A549 (cell line): ENCODE measurements at regions not wholly inside any gene's neighbourhood (a gene's known extent, or its start where the extent isn't known, plus 50 kb on each side); places are given as distances from the start of the nearest gene placed in this dataset.

Experiments
- ATAC-seq, 2 experiments: fragments of 200-7000 bp in 1 of 2; fragments of >200 bp in 1 of 2; cut with Nextera tagmentation in 1 of 2; cut with Tn5 transposase in 1 of 2; 3 replicates each; pipeline versions ENCODE4 v1.8.0 to v1.9.1; 2018 to 2020; ENCODE audit warnings: mild to moderate bottlenecking in 1 of 2, moderate library complexity in 1 of 2
- CTCF ChIA-PET: fragments of 300-600 bp; sonication (Branson Sonifier 250); formaldehyde crosslinking; extraction: SDS; loops from one replicate; lab custom pipeline; 2021; ENCODE audit warnings: antibody characterized with exemption, inconsistent platforms; lab: Yijun Ruan, JAX
- POLR2A ChIA-PET: fragments of 350-600 bp; formaldehyde crosslinking; extraction: SDS; loops from one replicate; lab custom pipeline; 2021; ENCODE audit warnings: antibody characterized with exemption, inconsistent platforms; lab: Yijun Ruan, JAX
- DNase-seq, 2 experiments: peaks; one replicate each; pipeline versions ENCODE4 v3.0.0 to v3.0.0-alpha.2; 2011 to 2016; ENCODE audit warnings: low read depth in 1 of 2, low spot score in 1 of 2
- FAIRE-seq: peaks from 2 replicates; lab custom pipeline; 2011; peaks lifted over from hg19 to GRCh38; lab: Jason Lieb, UNC
- H3K27ac ChIP-seq, 2 experiments: fragments of >200 bp; sonication (Bioruptor Twin); formaldehyde crosslinking; 3 replicates each; pipeline ENCODE4 v1.5.1; 2016 to 2017
- H3K4me1 ChIP-seq: fragments of >200 bp; sonication (Bioruptor Twin); formaldehyde crosslinking; 3 replicates; pipeline ENCODE4 v1.6.1; 2016
- H3K4me2 ChIP-seq: fragments of >200 bp; sonication (Bioruptor Twin); formaldehyde crosslinking; 3 replicates; pipeline ENCODE4 v1.6.1; 2016
- H3K4me3 ChIP-seq: fragments of >200 bp; sonication (Bioruptor Twin); formaldehyde crosslinking; 3 replicates; pipeline ENCODE4 v1.5.1; 2016
- H3K9me3 ChIP-seq: fragments of >200 bp; sonication (Bioruptor Twin); formaldehyde crosslinking; 3 replicates; pipeline ENCODE4 v1.6.1; 2016
- BCL3 ChIP-seq: fragments of >200 bp; sonication (Bioruptor Twin); formaldehyde crosslinking; IDR thresholded peaks from 3 replicates; pipeline ENCODE4 v1.6.1; 2016
- CEBPB ChIP-seq, 2 experiments: fragments of >200 bp in 1 of 2; sonication (Bioruptor Twin) in 1 of 2; formaldehyde crosslinking in 1 of 2; IDR thresholded peaks; 2 replicates each; pipeline ENCODE4 v1.6.1; 2012 to 2016
- CHD4 ChIP-seq: fragments of 200-600 bp; sonication (generic); IDR thresholded peaks from 2 replicates; pipeline ENCODE4 v1.6.1; 2016; ENCODE audit warnings: antibody characterized with exemption, mild to moderate bottlenecking, borderline replicate concordance
- E2F6 ChIP-seq: IDR thresholded peaks from 2 replicates; pipeline ENCODE4 v1.6.1; 2012; ENCODE audit warnings: low read depth, borderline replicate concordance
- EHMT2 ChIP-seq: fragments of 200-600 bp; sonication (generic); IDR thresholded peaks from 2 replicates; pipeline ENCODE4 v1.6.1; 2016; ENCODE audit warnings: antibody characterized with exemption, low read depth, mild to moderate bottlenecking, moderate library complexity
- ELK1 ChIP-seq: fragments of 150-350 bp; IDR thresholded peaks from 2 replicates; pipeline ENCODE4 v1.6.1; 2014; ENCODE audit warnings: low read depth, mild to moderate bottlenecking, low read length
- FOSB ChIP-seq: fragments of 250-450 bp; sonication (Bioruptor Pico); IDR thresholded peaks from 2 replicates; pipeline ENCODE4 v1.5.0; 2020; ENCODE audit warnings: mild to moderate bottlenecking, moderate library complexity
- FOXS1 ChIP-seq: fragments of 250-450 bp; sonication (Bioruptor Pico); IDR thresholded peaks from 2 replicates; pipeline ENCODE4 v1.5.0; 2020; ENCODE audit warnings: mild to moderate bottlenecking, moderate library complexity
- GATA3 ChIP-seq: IDR thresholded peaks from 2 replicates; pipeline ENCODE4 v1.6.1; 2012; ENCODE audit warnings: borderline replicate concordance
- HES2 ChIP-seq: fragments of >200 bp; sonication (Bioruptor Twin); formaldehyde crosslinking; IDR thresholded peaks from 2 replicates; pipeline ENCODE4 v1.6.1; 2016
- HEYL ChIP-seq: fragments of 250-450 bp; sonication (Bioruptor Pico); IDR thresholded peaks from 2 replicates; pipeline ENCODE4 v1.8.0; 2021; ENCODE audit warnings: mild to moderate bottlenecking, moderate library complexity
- JUNB ChIP-seq: fragments of >200 bp; sonication (Bioruptor Twin); formaldehyde crosslinking; IDR thresholded peaks from 2 replicates; pipeline ENCODE4 v1.6.1; 2016
- KDM1A ChIP-seq: fragments of 200-600 bp; sonication (generic); IDR thresholded peaks from 2 replicates; pipeline ENCODE4 v1.6.1; 2016; ENCODE audit warnings: low read depth, mild to moderate bottlenecking
- MAZ ChIP-seq: fragments of 150-350 bp; IDR thresholded peaks from 2 replicates; pipeline ENCODE4 v1.6.1; 2014; ENCODE audit warnings: antibody characterized with exemption, low read depth, low read length, borderline replicate concordance
- MYC ChIP-seq: IDR thresholded peaks from 2 replicates; pipeline ENCODE4 v1.6.1; 2012; ENCODE audit warnings: mild to moderate bottlenecking, inconsistent platforms, low read length, improper control_type of control experiment, borderline replicate concordance
- NPAS2 ChIP-seq: fragments of 250-450 bp; sonication (Bioruptor Pico); IDR thresholded peaks from 2 replicates; pipeline ENCODE4 v1.8.0; 2022; ENCODE audit warnings: mild to moderate bottlenecking, moderate library complexity, borderline replicate concordance
- NR3C1 ChIP-seq: fragments of >200 bp; sonication (Bioruptor Twin); formaldehyde crosslinking; IDR thresholded peaks from 3 replicates; pipeline ENCODE4 v1.6.1; 2017
- PBX3 ChIP-seq: IDR thresholded peaks from 2 replicates; pipeline ENCODE4 v1.6.1; 2012
- POLR2A ChIP-seq: IDR thresholded peaks from 2 replicates; pipeline ENCODE4 v1.6.1; 2012; ENCODE audit warnings: mild to moderate bottlenecking, low read length
- RAD21 ChIP-seq, 2 experiments: fragments of >200 bp in 1 of 2; sonication (Bioruptor Twin) in 1 of 2; formaldehyde crosslinking in 1 of 2; IDR thresholded peaks in 1 of 2; conservative IDR thresholded peaks in 1 of 2; 2 replicates in 1 of 2; 3 replicates in 1 of 2; pipeline ENCODE4 v1.6.1; 2012 to 2018; ENCODE audit warnings: inconsistent platforms in 1 of 2
- RARB ChIP-seq: fragments of 250-450 bp; sonication (Bioruptor Pico); IDR thresholded peaks from 2 replicates; pipeline ENCODE4 v1.8.0; 2021; ENCODE audit warnings: mild to moderate bottlenecking, moderate library complexity
- RCOR1 ChIP-seq: fragments of 150-350 bp; IDR thresholded peaks from 2 replicates; pipeline ENCODE4 v1.6.1; 2014; ENCODE audit warnings: antibody characterized with exemption, low read length, low read depth
- RFX5 ChIP-seq: fragments of 450-650 bp; IDR thresholded peaks from 2 replicates; pipeline ENCODE4 v1.7.1; 2014; ENCODE audit warnings: antibody characterized with exemption, mild to moderate bottlenecking, moderate library complexity
- SMC3 ChIP-seq: fragments of >200 bp; sonication (Bioruptor Twin); formaldehyde crosslinking; IDR thresholded peaks from 3 replicates; pipeline ENCODE4 v1.6.1; 2018; ENCODE audit warnings: inconsistent platforms
- USF2 ChIP-seq: fragments of 450-650 bp; IDR thresholded peaks from 2 replicates; pipeline ENCODE4 v1.6.1; 2014; ENCODE audit warnings: antibody characterized with exemption
- whole genome bisulfite sequencing: methylation state at CpG from one replicate; pipeline ENCODE4 v1.1.6; 2017; ENCODE audit errors: missing lambda C conversion rate; 5-methylcytosine and 5-hydroxymethylcytosine counted together

GRCh38 chr2:76159042-76159648 lies 448.4 kb upstream of the GCFC2 start:
- H3K9me3 ChIP-seq = no peaks in the 10 kb centered on the region
- no peak overlapping the region for H3K4me2 ChIP-seq
- WGBS = 10% methylated on average over 1 of the region's 1 CpG
- CTCF ChIA-PET = interaction anchor here (0.6 kb wide), 1 partner anchor 25 kb away, joined by 3 read pairs; no protein-coding TSS in a partner anchor
- no peak for ATAC-seq
- no peak for FAIRE-seq
- POLR2A ChIA-PET = no interaction called here
- TF ChIP-seq E2F6 = no peak
- TF ChIP-seq RFX5 = no peak
- no peak for TF ChIP-seq HEYL (CRISPR knock-in tag)
- TF ChIP-seq MAZ = no peak
- TF ChIP-seq RARB (CRISPR knock-in tag) = no peak
- no peak for TF ChIP-seq POLR2A
- no peak for TF ChIP-seq NPAS2 (CRISPR knock-in tag)
- no peak for DNase-seq
- H3K27ac ChIP-seq = no peak overlapping the region
- H3K4me3 ChIP-seq = no peak overlapping the region
- peaks cover 4% of the 10 kb centered on the region; the same call in 1 of the 3 replicates for H3K4me1 ChIP-seq

GRCh38 chr2:76157531-76157930 lies 446.8 kb upstream of the GCFC2 start:
- no peak overlapping the region for H3K4me2 ChIP-seq
- peaks cover 4% of the 10 kb centered on the region; the same call in 1 of the 3 replicates for H3K4me1 ChIP-seq
- CTCF ChIA-PET = no interaction called here
- no peak overlapping the region for H3K4me3 ChIP-seq
- TF ChIP-seq FOSB (no peak), POLR2A (no peak), BCL3 (no peak), FOXS1 (no peak), NR3C1 (no peak), PBX3 (no peak), EHMT2 (no peak), HES2 (no peak), NPAS2 (CRISPR knock-in tag) (no peak), GATA3 (no peak), CEBPB (IDR thresholded peaks at IDR 0.05) (no peak), CHD4 (no peak), RCOR1 (no peak), JUNB (no peak), KDM1A (no peak)
- H3K27ac ChIP-seq = no peak overlapping the region
- H3K9me3 ChIP-seq = no peaks in the 10 kb centered on the region
- no peak for FAIRE-seq
- POLR2A ChIA-PET = no interaction called here
- no peak for DNase-seq
- no peak for ATAC-seq
- WGBS = 38% methylated on average over 2 of the region's 2 CpGs

- Histone ChIP-seq H3K4me2 (no peak overlapping the region), H3K9me3 (no peaks in the 10 kb centered on the region), H3K27ac (no peak overlapping the region), H3K4me3 (no peak overlapping the region), H3K4me1 (no peaks in the 10 kb centered on the region)
- ChIA-PET POLR2A (no interaction called here), CTCF (interaction anchor here (1.2 kb wide), 1 partner anchor 25 kb away, joined by 3 read pairs; no protein-coding TSS in a partner anchor)
- ATAC-seq (no peak), DNase-seq (no peak), FAIRE-seq (no peak)
- TF ChIP-seq MYC = no peak
- no peak for TF ChIP-seq MAZ
- no peak for TF ChIP-seq CEBPB (IDR thresholded peaks at IDR 0.05)
- no peak for TF ChIP-seq USF2
- TF ChIP-seq SMC3 = no peak
- TF ChIP-seq CHD4 = no peak
- TF ChIP-seq ELK1 = no peak
- no peak for TF ChIP-seq RAD21 (conservative IDR thresholded peaks at IDR 0.05 in 1 of 2, IDR thresholded peaks at IDR 0.05 in 1 of 2)
- 19% methylated on average over 3 of the region's 3 CpGs for WGBS
Measured at GRCh38 chr2:76154981-76155380, 444.3 kb upstream of the GCFC2 start.
